Jurkat, Clone E6-1 (cell line): ENCODE measurements at regions not wholly inside any gene's neighbourhood (a gene's known extent, or its start where the extent isn't known, plus 50 kb on each side); places are given as distances from the start of the nearest gene placed in this dataset.
"Not testable (repeated sequence)": the region's sequence is repeated elsewhere in the genome, so short reads cannot be mapped to it uniquely, and the experiment has no call there.

Experiments used
- DNase-seq: peaks from one replicate; pipeline ENCODE4 v3.0.0-alpha.2; 2011; ENCODE audit warnings: low read depth, low spot score
- H3K4me3 ChIP-seq: 2 replicates; pipeline ENCODE4 v1.5.1; 2011; ENCODE audit warnings: mild to moderate bottlenecking, low read length, control low read depth, moderate library complexity

DNA sequence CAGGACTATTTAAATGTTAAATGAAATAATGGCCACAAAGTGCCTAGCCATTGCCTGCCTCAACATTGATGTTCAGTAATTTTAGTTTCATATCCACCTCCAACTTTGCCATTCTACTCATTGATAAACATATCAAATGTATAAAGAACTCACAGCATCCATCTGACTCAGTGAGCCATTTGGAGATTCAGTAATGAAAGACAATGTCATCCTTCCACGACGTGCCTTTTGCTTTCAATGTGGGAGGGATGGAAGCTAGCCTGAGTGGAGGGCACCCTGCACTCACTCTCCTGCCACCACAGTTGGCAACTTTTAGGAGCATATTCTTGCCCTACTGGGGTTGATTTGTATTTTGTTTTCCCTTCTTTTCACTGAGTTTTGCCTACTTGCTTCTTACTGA lies 151.5 kb downstream of the GLUL start:
- no peak overlapping the region for H3K4me3 ChIP-seq
- no peak for DNase-seq

- no peak for DNase-seq
- H3K4me3 ChIP-seq, result no peak overlapping the region
These were observed 153.2 kb downstream of the GLUL start for GRCh38 chr1:182238421-182238820.

DNA sequence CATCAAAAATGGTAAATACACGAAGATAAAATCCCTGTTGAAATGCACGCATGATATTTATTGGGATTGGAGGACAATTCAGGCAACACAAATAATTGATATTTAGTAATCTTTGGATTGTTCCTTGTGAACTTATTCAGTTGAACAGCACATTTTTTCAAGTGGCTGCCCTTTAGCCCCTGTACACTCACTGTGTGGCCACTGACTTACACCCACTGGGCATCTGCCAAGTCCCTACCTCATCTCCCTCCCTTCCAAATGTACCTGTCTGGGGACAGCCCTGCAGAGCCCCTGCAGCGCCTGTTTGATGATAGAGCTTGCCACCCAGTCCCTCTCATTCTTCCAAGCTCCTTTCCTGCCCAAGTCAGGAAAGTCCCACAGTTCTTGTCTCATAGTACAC lies 154.3 kb downstream of the GLUL start:
- H3K4me3 ChIP-seq, result no peak overlapping the region
- no peak for DNase-seq

- no peak for DNase-seq
- no peak overlapping the region for H3K4me3 ChIP-seq
These were observed 154.9 kb downstream of the GLUL start for GRCh38 chr1:182236651-182237077.

- no peak for DNase-seq
- H3K4me3 ChIP-seq, result no peak overlapping the region
These were observed 155.5 kb downstream of the GLUL start for GRCh38 chr1:182235952-182236650.

GRCh38 chr1:182235604-182235951 lies 156.0 kb downstream of the GLUL start:
- no peak overlapping the region for H3K4me3 ChIP-seq
- no peak for DNase-seq

GRCh38 chr1:182229921-182230491 lies 161.6 kb downstream of the GLUL start:
- no peak for DNase-seq
- no peak overlapping the region for H3K4me3 ChIP-seq

DNA sequence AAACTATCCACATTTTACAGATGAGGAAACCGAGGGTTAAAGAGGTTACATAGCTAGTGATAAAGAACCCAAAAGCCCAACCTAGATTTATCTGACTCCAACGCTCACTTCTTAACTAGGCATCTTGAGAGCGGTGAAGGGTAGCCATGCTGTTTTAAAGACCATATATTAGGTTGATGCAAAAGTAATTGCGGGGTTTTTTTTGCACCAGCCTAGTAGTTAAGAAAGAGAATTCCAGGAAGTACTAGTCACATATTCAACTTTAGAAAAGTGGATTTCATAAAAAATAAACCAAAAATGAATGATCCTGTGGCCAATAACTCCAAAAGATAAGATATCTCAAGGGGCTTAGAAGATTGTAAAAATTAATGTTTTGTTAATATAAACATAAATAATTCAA lies 162.1 kb downstream of the GLUL start:
- no peak for DNase-seq
- no peak overlapping the region for H3K4me3 ChIP-seq

DNA sequence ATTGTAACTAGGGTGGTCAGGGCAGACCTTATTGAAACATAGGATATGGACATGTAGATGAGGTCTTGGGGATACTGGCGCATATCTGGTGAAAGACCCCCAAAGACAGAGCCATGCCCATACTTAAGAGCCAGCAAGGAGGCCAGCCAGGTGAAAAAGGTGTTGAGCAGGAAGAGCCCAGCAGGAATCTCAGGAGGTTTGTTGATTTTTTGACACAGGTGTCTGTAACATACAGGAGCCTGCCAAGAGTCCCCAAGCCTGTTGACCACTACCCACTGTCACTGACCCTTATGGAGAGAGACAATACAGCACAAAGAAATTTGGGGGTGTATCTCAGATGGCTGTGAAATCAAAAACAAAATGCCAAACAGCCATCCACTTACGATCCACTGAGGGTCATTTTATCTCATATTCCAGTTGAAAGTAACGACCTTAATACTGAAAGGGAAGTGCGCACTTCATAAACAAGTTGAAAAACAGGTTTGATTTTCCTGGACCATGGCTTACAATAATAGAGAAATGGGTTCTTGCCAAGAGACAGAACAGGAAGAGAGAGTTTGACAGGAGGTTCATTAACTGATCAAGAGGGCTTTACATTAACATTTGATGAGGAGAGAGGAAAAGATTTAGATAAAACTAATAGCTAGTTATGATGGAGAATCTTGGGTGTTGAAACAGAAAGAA lies 163.6 kb downstream of the GLUL start:
- no peak overlapping the region for H3K4me3 ChIP-seq
- DNase-seq, result no peak

DNA sequence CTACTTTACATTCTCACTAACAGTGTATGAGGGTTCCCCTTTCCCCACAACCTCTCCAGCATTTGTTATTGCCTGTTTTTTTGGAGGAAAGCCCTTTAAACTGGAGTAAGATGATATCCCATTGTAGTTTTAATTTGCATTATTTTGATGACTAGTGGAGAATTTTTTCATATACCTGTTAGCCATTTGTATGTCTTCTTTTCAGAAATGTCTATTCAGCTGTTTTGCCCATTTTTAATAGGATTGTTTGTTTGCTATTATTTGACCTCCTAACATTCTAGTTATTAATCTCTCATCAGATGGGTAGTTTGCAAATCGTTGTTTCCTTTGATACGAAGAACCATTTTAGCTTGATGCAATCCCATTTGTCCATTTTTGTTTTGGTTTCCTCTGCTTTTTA lies 165.0 kb downstream of the GLUL start:
- no peak for DNase-seq
- no peak overlapping the region for H3K4me3 ChIP-seq

DNA sequence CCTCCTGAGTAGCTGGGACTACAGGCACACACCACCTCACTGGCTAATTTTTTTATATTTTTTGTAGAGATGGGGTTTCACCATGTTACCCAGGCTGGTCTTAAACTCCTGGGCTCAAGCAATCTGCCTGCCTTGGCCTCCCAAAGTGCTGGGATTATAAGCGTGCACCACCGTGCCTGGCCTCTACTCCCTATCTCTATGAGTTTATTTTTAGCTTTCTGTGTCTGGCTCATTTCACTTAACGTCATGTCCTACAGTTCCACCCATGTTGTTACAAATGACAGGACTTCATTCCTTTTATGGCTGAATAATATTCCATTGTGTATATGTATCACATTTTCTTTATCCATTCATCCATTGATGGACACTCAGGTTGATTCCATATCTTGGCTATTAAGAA lies 164.2 kb upstream of the ZNF648 start:
- DNase-seq, result not testable (repeated sequence)

DNA sequence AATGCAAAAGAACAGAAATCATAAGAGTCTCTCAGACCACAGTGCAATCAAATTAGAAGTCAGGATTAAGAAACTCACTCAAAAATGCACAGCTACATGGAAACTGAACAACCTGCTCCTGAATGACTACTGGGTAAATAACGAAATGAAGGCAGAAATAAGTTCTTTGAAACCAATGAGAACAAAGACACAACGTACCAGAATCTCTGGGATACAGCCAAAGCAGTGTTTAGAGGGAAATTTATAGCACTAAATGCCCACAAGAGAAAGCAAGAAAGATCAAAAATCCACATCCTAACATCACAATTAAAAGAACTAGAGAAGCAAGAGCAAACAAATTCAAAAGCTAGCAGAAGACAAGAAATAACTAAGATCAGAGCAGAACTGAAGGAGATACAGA lies 160.5 kb upstream of the ZNF648 start:
- not testable (repeated sequence) for H3K4me3 ChIP-seq, DNase-seq

More for the DNA sequence above, 164.2 kb upstream of the ZNF648 start:
- not testable (repeated sequence) for H3K4me3 ChIP-seq

GRCh38 chr1:182221367-182221766 lies 159.9 kb upstream of the ZNF648 start:
- not testable (repeated sequence) for DNase-seq, H3K4me3 ChIP-seq

- H3K4me3 ChIP-seq, result no peak overlapping the region
- no peak for DNase-seq
These were observed 156.5 kb upstream of the ZNF648 start for GRCh38 chr1:182217967-182218366.

DNA sequence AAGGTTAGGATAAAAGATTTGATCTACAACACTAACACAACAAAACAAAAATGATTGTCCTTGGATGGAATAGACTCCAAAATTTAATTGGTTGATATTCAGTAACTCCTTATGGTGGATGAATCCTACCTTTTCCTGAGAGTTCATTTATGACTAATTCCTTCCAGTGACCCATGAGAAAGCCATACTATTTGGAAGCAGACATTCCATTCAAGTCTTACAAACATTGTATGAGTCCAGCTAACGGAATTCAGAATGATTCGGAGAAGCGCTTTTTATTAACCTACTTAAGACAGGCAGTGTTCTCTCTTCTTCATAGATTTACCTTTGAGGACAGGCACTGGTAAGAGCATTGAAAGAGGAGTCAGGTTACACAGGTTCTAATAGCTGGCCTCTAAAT lies 155.6 kb upstream of the ZNF648 start:
- no peak overlapping the region for H3K4me3 ChIP-seq
- no peak for DNase-seq

DNA sequence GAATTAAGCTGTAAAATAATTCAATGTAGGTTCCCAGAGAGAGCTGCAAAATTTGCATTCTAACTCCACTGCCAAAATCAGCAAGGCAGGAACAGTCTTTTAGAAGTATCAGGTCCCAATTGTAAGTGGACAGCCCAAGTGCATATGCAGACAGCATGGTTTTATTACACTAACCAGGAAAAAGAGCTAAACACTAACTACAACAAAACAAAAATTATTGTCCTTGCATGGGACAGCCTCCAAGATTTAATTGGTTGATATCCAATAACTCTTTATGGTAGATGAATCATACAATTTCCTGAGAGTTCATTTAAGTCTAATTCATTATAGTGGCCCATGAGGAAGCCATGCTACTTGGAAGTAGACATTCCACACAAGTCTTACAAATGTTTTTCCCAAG lies 154.3 kb upstream of the ZNF648 start:
- DNase-seq, result no peak
- no peak overlapping the region for H3K4me3 ChIP-seq

- H3K4me3 ChIP-seq, result no peak overlapping the region
- no peak for DNase-seq
These were observed 151.7 kb upstream of the ZNF648 start for GRCh38 chr1:182213163-182213562.

- no peak for DNase-seq
- H3K4me3 ChIP-seq, result no peak overlapping the region
These were observed 149.9 kb upstream of the ZNF648 start for GRCh38 chr1:182211386-182211785.

DNA sequence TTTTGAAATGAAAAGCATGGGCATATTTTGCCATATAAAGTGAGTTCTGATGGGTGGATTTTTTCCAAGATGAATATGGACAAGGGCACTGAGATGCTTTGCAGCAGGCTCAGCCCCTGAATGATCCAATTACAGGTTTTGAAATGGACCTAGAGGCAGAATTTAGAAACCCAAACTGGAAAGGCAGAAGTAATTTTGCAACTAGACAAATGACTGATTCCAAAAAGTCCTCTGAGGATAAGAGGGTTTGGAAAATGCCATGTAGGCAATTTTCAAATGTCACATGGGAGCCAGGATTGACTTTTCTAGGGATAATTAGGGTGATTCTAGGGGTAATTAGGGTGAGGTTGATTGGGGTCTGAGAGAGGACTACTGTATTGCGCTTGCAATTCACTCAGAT lies 148.9 kb upstream of the ZNF648 start:
- DNase-seq, result no peak
- no peak overlapping the region for H3K4me3 ChIP-seq

DNA sequence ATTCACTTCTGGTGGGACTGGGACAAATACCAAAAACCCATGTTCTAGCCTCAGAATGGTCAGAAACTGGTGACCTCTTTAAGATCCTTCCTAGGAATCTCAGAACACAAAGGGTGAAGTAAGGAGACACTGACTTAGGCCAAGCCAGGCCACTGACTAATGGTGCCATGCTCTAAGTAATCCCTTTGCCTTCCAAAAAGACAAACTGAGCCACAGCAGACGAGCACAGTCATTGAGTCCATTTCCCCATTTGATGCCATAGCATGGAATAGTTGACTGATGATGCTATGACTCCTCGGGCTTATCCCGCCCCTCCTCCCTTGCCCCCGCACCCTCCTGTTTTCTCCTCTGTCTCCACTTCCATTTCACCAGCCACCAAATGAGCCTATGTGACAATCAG lies 145.8 kb upstream of the ZNF648 start:
- no peak for DNase-seq

More for the DNA sequence above, 145.8 kb upstream of the ZNF648 start:
- H3K4me3 ChIP-seq, result no peak overlapping the region
